ENCODE measurements at regions not wholly inside any gene's neighbourhood (a gene's known extent, or its start where the extent isn't known, plus 50 kb on each side); places are given as distances from the start of the nearest gene placed in this dataset.

GRCh38 chr3:23700616-23701015 is 105.1 kb upstream of the UBE2E1 start:
- TF ChIP-seq CTCF (IDR thresholded peaks at IDR 0.05) = no peak
- ATAC-seq (ENCODE audit: low FRiP score) (no peak), DNase-seq (ENCODE audit: low spot score) (no peak)

GRCh38 chr3:23701716-23702597 is 103.8 kb upstream of the UBE2E1 start:
- no peak for DNase-seq (ENCODE audit: low spot score)
- ATAC-seq (ENCODE audit: low FRiP score) = no peak
- no peak for TF ChIP-seq CTCF (IDR thresholded peaks at IDR 0.05)

- ATAC-seq (ENCODE audit: low FRiP score) (no peak), DNase-seq (ENCODE audit: low spot score) (no peak)
- TF ChIP-seq CTCF (IDR thresholded peaks at IDR 0.05) = no peak
These were observed 101.5 kb upstream of the UBE2E1 start for GRCh38 chr3:23704298-23704697.

GRCh38 chr3:23706111-23706510 is 99.6 kb upstream of the UBE2E1 start:
- TF ChIP-seq CTCF (IDR thresholded peaks at IDR 0.05) = no peak
- no peak for DNase-seq (ENCODE audit: low spot score)
- no peak for ATAC-seq (ENCODE audit: low FRiP score)

- TF ChIP-seq CTCF (IDR thresholded peaks at IDR 0.05) = no peak
- DNase-seq (ENCODE audit: low spot score) (no peak), ATAC-seq (ENCODE audit: low FRiP score) (no peak)
These were observed 95.8 kb upstream of the UBE2E1 start for GRCh38 chr3:23709987-23710386.

GRCh38 chr3:23710555-23710954 is 95.2 kb upstream of the UBE2E1 start:
- no peak for TF ChIP-seq CTCF (IDR thresholded peaks at IDR 0.05)
- ATAC-seq (ENCODE audit: low FRiP score) = no peak
- no peak for DNase-seq (ENCODE audit: low spot score)

GRCh38 chr3:23711916-23712494 is 93.8 kb upstream of the UBE2E1 start:
- no peak for TF ChIP-seq CTCF (IDR thresholded peaks at IDR 0.05)
- ATAC-seq (ENCODE audit: low FRiP score) = no peak
- DNase-seq (ENCODE audit: low spot score) = no peak
